ENCODE measurements at regions not wholly inside any gene's neighbourhood (a gene's known extent, or its start where the extent isn't known, plus 50 kb on each side); places are given as distances from the start of the nearest gene placed in this dataset.

DNA sequence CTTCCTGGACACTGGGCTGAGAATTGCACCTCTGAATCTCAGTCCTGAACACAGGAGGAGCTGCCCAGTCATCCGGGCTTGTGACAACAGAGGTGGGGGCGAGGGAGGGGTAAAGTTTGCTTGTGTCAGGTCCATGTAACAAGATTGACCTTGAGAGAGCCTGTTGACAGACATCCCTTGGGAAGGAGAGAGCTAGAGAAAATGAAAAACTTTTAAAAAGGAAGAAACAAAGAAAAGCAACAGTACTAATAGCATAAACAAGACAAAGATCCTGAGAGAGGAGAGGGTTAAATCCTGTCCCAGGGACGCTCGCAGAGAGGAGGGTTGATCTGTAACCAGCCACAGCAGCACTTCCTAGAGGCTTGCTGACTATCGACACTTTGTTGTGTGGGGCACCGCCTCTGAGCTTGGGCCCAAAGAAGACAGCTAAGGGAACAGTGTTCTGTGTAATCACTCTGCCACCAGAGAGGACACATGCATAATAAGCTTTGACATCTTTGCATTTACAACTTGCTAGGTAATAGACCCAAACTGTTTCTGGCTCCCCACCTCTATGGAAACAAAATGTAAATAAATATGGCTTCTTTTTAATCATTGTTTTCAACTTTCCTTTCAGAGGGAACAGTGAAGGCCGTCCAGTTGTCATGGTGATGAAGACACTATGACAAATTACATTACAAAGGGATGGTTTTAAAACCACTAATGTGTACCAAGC is 363.7 kb downstream of the CSNK1G3 start:
- WGBS (ENCODE audit: extremely low coverage, insufficient coverage, low lambda C conversion rate), result no CpG with 5 or more reads among the region's 7 CpGs
- peak overlapping the region; percentile 95 for H3K27ac ChIP-seq (ENCODE audit: low read depth, low read length)
- peaks cover 12% of the 10 kb centered on the region for H3K4me1 ChIP-seq (ENCODE audit: control insufficient read depth, low read depth, low read length)
- no peak overlapping the region for H4K8ac ChIP-seq (ENCODE audit: low read depth, low read length)
- no peaks in the 10 kb centered on the region for H3K79me2 ChIP-seq (ENCODE audit: control insufficient read depth, insufficient read depth, low read length)
- no peaks in the 10 kb centered on the region for H3K79me1 ChIP-seq (ENCODE audit: low read length)
- DNase-seq, result peak; percentile 93
- H3K36me3 ChIP-seq (ENCODE audit: control insufficient read depth, insufficient read depth, low read length), result no peaks in the 10 kb centered on the region
- peak overlapping the region; percentile 91 for H2BK5ac ChIP-seq (ENCODE audit: low read length)
- H3K9ac ChIP-seq (ENCODE audit: low read length), result peak overlapping the region; percentile 42
- H2AK5ac ChIP-seq (ENCODE audit: low read length), result no peak overlapping the region
- H3K4me2 ChIP-seq (ENCODE audit: low read length), result peak overlapping the region; percentile 6
- H3K27me3 ChIP-seq (ENCODE audit: insufficient read depth, low read length, poor library complexity), result no peaks in the 10 kb centered on the region
- H2BK15ac ChIP-seq (replicated peaks; ENCODE audit: low read depth), result peak overlapping the region; percentile 28
- peak overlapping the region; percentile 54 for H3K18ac ChIP-seq (ENCODE audit: low read length)
- no peak overlapping the region for H3K4me3 ChIP-seq (ENCODE audit: low read length)
- no peak overlapping the region for H3K23ac ChIP-seq (ENCODE audit: low read length)
- H3K4ac ChIP-seq (ENCODE audit: low read depth, low read length), result no peak overlapping the region
- no peak overlapping the region for H4K5ac ChIP-seq (ENCODE audit: low read length)
- peak overlapping the region; percentile 29 for H2BK120ac ChIP-seq (ENCODE audit: low read depth, low read length)
- H3K56ac ChIP-seq (ENCODE audit: low read length), result peak overlapping the region; percentile 81

DNA sequence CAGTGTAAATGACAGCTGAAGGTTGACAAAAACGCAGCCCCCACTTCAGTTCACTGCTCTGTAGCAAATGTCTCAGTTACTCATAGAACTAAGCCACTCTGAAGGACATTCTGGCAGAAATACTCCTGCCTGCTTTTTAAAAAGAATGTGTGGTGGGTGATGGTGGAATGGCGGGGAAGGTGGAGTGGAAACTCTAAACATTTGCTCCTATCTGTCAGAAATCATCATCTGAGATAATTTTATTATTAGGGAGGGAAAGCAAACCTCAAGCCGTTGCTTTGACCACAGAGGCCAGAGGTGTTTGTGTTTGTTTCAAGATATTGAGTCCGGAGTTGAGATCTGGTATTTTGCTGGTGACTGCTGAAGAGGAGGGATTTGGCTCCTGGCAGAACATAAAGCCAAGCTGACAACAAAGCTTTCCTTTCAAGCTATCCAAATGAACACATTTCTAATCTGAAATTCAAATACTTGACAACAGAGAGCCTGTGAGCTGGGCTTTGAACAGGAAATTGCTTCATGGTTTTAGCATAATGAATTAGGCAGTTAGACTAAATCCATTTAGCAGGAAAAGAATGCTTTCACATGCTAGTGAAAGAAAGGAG is 362.7 kb downstream of the CSNK1G3 start:
- Histone ChIP-seq H3K4me3 (ENCODE audit: low read length) (no peak overlapping the region), H3K4me1 (ENCODE audit: control insufficient read depth, low read depth, low read length) (peaks cover 12% of the 10 kb centered on the region)
- peak; percentile 80 for DNase-seq

DNA sequence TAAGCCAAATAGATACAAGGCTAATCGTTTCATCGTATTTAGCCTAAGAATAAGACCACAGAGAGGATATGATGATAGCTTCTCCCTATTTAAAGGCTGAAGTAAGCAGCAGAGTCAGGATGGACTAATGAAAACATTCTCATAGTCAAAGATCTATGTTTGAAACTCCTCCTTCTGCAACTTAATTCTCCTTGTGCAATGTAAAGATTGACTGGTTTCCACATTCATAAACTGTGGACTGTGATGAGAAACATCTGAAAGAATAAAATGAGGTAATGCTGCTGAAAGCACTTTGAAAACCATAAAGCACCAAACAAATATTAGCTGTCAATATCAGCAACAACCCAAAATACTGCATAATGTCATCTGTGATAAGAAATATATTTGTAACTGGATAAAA is 361.9 kb downstream of the CSNK1G3 start:
- Histone ChIP-seq H3K27me3 (ENCODE audit: insufficient read depth, low read length, poor library complexity) (no peaks in the 10 kb centered on the region), H3K9ac (ENCODE audit: low read length) (no peak overlapping the region), H3K18ac (ENCODE audit: low read length) (no peak overlapping the region), H2AK5ac (ENCODE audit: low read length) (no peak overlapping the region), H3K23ac (ENCODE audit: low read length) (no peak overlapping the region), H2BK5ac (ENCODE audit: low read length) (peak overlapping the region; percentile 24), H3K36me3 (ENCODE audit: control insufficient read depth, insufficient read depth, low read length) (no peaks in the 10 kb centered on the region), H3K79me2 (ENCODE audit: control insufficient read depth, insufficient read depth, low read length) (no peaks in the 10 kb centered on the region), H3K4ac (ENCODE audit: low read depth, low read length) (no peak overlapping the region), H3K4me1 (ENCODE audit: control insufficient read depth, low read depth, low read length) (peaks cover 12% of the 10 kb centered on the region), H4K5ac (ENCODE audit: low read length) (no peak overlapping the region), H3K56ac (ENCODE audit: low read length) (no peak overlapping the region), H3K4me3 (ENCODE audit: low read length) (no peak overlapping the region), H3K79me1 (ENCODE audit: low read length) (no peaks in the 10 kb centered on the region), H3K4me2 (ENCODE audit: low read length) (no peak overlapping the region), H3K27ac (ENCODE audit: low read depth, low read length) (no peak overlapping the region), H4K8ac (ENCODE audit: low read depth, low read length) (no peak overlapping the region), H2BK120ac (ENCODE audit: low read depth, low read length) (no peak overlapping the region), H2BK15ac (replicated peaks; ENCODE audit: low read depth) (peak overlapping the region; percentile 92)
- no CpG with 5 or more reads among the region's 2 CpGs for WGBS (ENCODE audit: extremely low coverage, insufficient coverage, low lambda C conversion rate)
- no peak for DNase-seq

More for the DNA sequence above, 362.7 kb downstream of the CSNK1G3 start:
- Histone ChIP-seq H3K79me2 (ENCODE audit: control insufficient read depth, insufficient read depth, low read length) (no peaks in the 10 kb centered on the region), H2BK120ac (ENCODE audit: low read depth, low read length) (peak overlapping the region; percentile 91), H2BK15ac (replicated peaks; ENCODE audit: low read depth) (peak overlapping the region; percentile 98), H2BK5ac (ENCODE audit: low read length) (peak overlapping the region; percentile 94), H4K5ac (ENCODE audit: low read length) (no peak overlapping the region), H3K18ac (ENCODE audit: low read length) (peak overlapping the region; percentile 92), H3K56ac (ENCODE audit: low read length) (peak overlapping the region; percentile 78), H3K27ac (ENCODE audit: low read depth, low read length) (peak overlapping the region; percentile 96), H3K4ac (ENCODE audit: low read depth, low read length) (peak overlapping the region; percentile 55), H3K79me1 (ENCODE audit: low read length) (no peaks in the 10 kb centered on the region), H2AK5ac (ENCODE audit: low read length) (no peak overlapping the region), H3K4me2 (ENCODE audit: low read length) (no peak overlapping the region), H3K36me3 (ENCODE audit: control insufficient read depth, insufficient read depth, low read length) (no peaks in the 10 kb centered on the region), H3K27me3 (ENCODE audit: insufficient read depth, low read length, poor library complexity) (no peaks in the 10 kb centered on the region), H3K9ac (ENCODE audit: low read length) (peak overlapping the region; percentile 64), H4K8ac (ENCODE audit: low read depth, low read length) (peak overlapping the region; percentile 90), H3K23ac (ENCODE audit: low read length) (no peak overlapping the region)
- WGBS (ENCODE audit: extremely low coverage, insufficient coverage, low lambda C conversion rate), result no CpG with 5 or more reads among the region's 4 CpGs

- DNase-seq, result no peak
- Histone ChIP-seq H3K4me1 (ENCODE audit: control insufficient read depth, low read depth, low read length) (peaks cover 10% of the 10 kb centered on the region), H3K79me2 (ENCODE audit: control insufficient read depth, insufficient read depth, low read length) (no peaks in the 10 kb centered on the region)
These were observed 359.4 kb downstream of the CSNK1G3 start for GRCh38 chr5:123871373-123871772.

GRCh38 chr5:123868881-123869280 is 356.9 kb downstream of the CSNK1G3 start:
- Histone ChIP-seq H3K36me3 (ENCODE audit: control insufficient read depth, insufficient read depth, low read length) (no peaks in the 10 kb centered on the region), H3K4me1 (ENCODE audit: control insufficient read depth, low read depth, low read length) (peaks cover under 1% of the 10 kb centered on the region), H4K8ac (ENCODE audit: low read depth, low read length) (no peak overlapping the region), H3K9ac (ENCODE audit: low read length) (no peak overlapping the region), H3K4me3 (ENCODE audit: low read length) (no peak overlapping the region), H2BK5ac (ENCODE audit: low read length) (no peak overlapping the region), H3K4ac (ENCODE audit: low read depth, low read length) (no peak overlapping the region), H3K4me2 (ENCODE audit: low read length) (no peak overlapping the region), H3K56ac (ENCODE audit: low read length) (no peak overlapping the region), H3K79me2 (ENCODE audit: control insufficient read depth, insufficient read depth, low read length) (no peaks in the 10 kb centered on the region), H3K27ac (ENCODE audit: low read depth, low read length) (no peak overlapping the region), H3K18ac (ENCODE audit: low read length) (no peak overlapping the region), H2BK15ac (replicated peaks; ENCODE audit: low read depth) (no peak overlapping the region), H3K79me1 (ENCODE audit: low read length) (no peaks in the 10 kb centered on the region), H2AK5ac (ENCODE audit: low read length) (no peak overlapping the region), H3K23ac (ENCODE audit: low read length) (no peak overlapping the region), H4K5ac (ENCODE audit: low read length) (no peak overlapping the region), H2BK120ac (ENCODE audit: low read depth, low read length) (no peak overlapping the region), H3K27me3 (ENCODE audit: insufficient read depth, low read length, poor library complexity) (no peaks in the 10 kb centered on the region)
- no CpG with 5 or more reads among the region's 4 CpGs for WGBS (ENCODE audit: extremely low coverage, insufficient coverage, low lambda C conversion rate)
- DNase-seq, result no peak

More at GRCh38 chr5:123871373-123871772, 359.4 kb downstream of the CSNK1G3 start:
- peak overlapping the region; percentile 43 for H2AK5ac ChIP-seq (ENCODE audit: low read length)
- H3K79me1 ChIP-seq (ENCODE audit: low read length), result no peaks in the 10 kb centered on the region
- no peak overlapping the region for H3K4me3 ChIP-seq (ENCODE audit: low read length)
- no peak overlapping the region for H4K8ac ChIP-seq (ENCODE audit: low read depth, low read length)
- H3K4ac ChIP-seq (ENCODE audit: low read depth, low read length), result no peak overlapping the region
- H3K4me2 ChIP-seq (ENCODE audit: low read length), result no peak overlapping the region
- no peak overlapping the region for H3K18ac ChIP-seq (ENCODE audit: low read length)
- no peaks in the 10 kb centered on the region for H3K27me3 ChIP-seq (ENCODE audit: insufficient read depth, low read length, poor library complexity)
- H3K56ac ChIP-seq (ENCODE audit: low read length), result peak overlapping the region; percentile 11
- H2BK5ac ChIP-seq (ENCODE audit: low read length), result no peak overlapping the region
- no peak overlapping the region for H2BK15ac ChIP-seq (replicated peaks; ENCODE audit: low read depth)
- no peak overlapping the region for H2BK120ac ChIP-seq (ENCODE audit: low read depth, low read length)
- no peak overlapping the region for H3K27ac ChIP-seq (ENCODE audit: low read depth, low read length)
- H3K36me3 ChIP-seq (ENCODE audit: control insufficient read depth, insufficient read depth, low read length), result no peaks in the 10 kb centered on the region
- no peak overlapping the region for H4K5ac ChIP-seq (ENCODE audit: low read length)
- H3K9ac ChIP-seq (ENCODE audit: low read length), result no peak overlapping the region
- WGBS (ENCODE audit: extremely low coverage, insufficient coverage, low lambda C conversion rate), result no CpG with 5 or more reads among the region's 1 CpG
- no peak overlapping the region for H3K23ac ChIP-seq (ENCODE audit: low read length)

Data from mesendoderm (in vitro differentiated cells).